Gastroesophageal sphincter (tissue), 3 donors: ENCODE measurements at regions not wholly inside any gene's neighbourhood (a gene's known extent, or its start where the extent isn't known, plus 50 kb on each side); places are given as distances from the start of the nearest gene placed in this dataset.

Experiments used
- CTCF ChIP-seq, 4 experiments: fragments of 200-600 bp in 2 of 4; fragments of 450-650 bp in 2 of 4; sonication (generic) in 1 of 4; IDR thresholded peaks; one replicate each; pipeline ENCODE4 v1.5.1; 2017 to 2019; ENCODE audit warnings: antibody characterized with exemption in 4 of 4, mild to moderate bottlenecking in 2 of 4, moderate library complexity in 2 of 4
- EP300 ChIP-seq: sonication (generic); formaldehyde crosslinking; IDR thresholded peaks from one replicate; pipeline ENCODE4 v1.6.1; 2017; ENCODE audit warnings: antibody characterized with exemption, mild to moderate bottlenecking
- POLR2A ChIP-seq, 2 donors: fragments of 450-650 bp; IDR thresholded peaks; one replicate each; pipeline ENCODE4 v1.6.1; 2017; ENCODE audit warnings: antibody characterized with exemption in 2 of 2, mild to moderate bottlenecking in 2 of 2, moderate library complexity in 1 of 2
- POLR2AphosphoS5 ChIP-seq: sonication (generic); formaldehyde crosslinking; IDR thresholded peaks from one replicate; pipeline ENCODE4 v1.6.1; 2017; ENCODE audit warnings: antibody characterized with exemption

- TF ChIP-seq POLR2AphosphoS5, result no peak
- TF ChIP-seq EP300, result no peak
- no peak for TF ChIP-seq POLR2A (IDR thresholded peaks at IDR 0.05)
- no peak for TF ChIP-seq CTCF (IDR thresholded peaks at IDR 0.05)
Observed at GRCh38 chr5:56575821-56576220, 239.5 kb upstream of the MAP3K1 start.
